Loucy (cell line): ENCODE measurements at regions not wholly inside any gene's neighbourhood (a gene's known extent, or its start where the extent isn't known, plus 50 kb on each side); places are given as distances from the start of the nearest gene placed in this dataset.

Source experiments
- H2AFZ ChIP-seq: fragments of 200-600 bp; sonication (generic); 2 replicates; pipeline ENCODE4 v1.6.0; 2016; ENCODE audit warnings: antibody characterized with exemption, mild to moderate bottlenecking, low read length, moderate library complexity
- H3F3A ChIP-seq: fragments of 200-600 bp; 2 replicates; pipeline ENCODE4 v1.6.0; 2016; ENCODE audit warnings: antibody characterized with exemption, low read depth, mild to moderate bottlenecking
- H3K27me3 ChIP-seq: fragments of 200-600 bp; sonication (generic); 2 replicates; pipeline ENCODE4 v1.6.1; 2014; ENCODE audit warnings: low read length, mild to moderate bottlenecking; ENCODE audit not compliant: insufficient read depth, poor library complexity, severe bottlenecking
- H3K36me3 ChIP-seq: fragments of 200-600 bp; sonication (generic); 2 replicates; pipeline ENCODE4 v1.6.1; 2016; ENCODE audit warnings: low read length; ENCODE audit not compliant: insufficient read depth
- H3K4me1 ChIP-seq: fragments of 200-600 bp; sonication (generic); 2 replicates; pipeline ENCODE4 v1.5.1; 2014; ENCODE audit warnings: low read length, mild to moderate bottlenecking; ENCODE audit not compliant: insufficient read depth, poor library complexity, severe bottlenecking
- H3K4me2 ChIP-seq: fragments of 200-600 bp; sonication (generic); 2 replicates; pipeline ENCODE4 v1.6.0; 2014; ENCODE audit warnings: antibody characterized with exemption, low read length, low read depth, mild to moderate bottlenecking; ENCODE audit not compliant: poor library complexity, severe bottlenecking
- H3K4me3 ChIP-seq: fragments of 200-600 bp; sonication (generic); 2 replicates; pipeline ENCODE4 v1.5.1; 2014; ENCODE audit warnings: low read length, mild to moderate bottlenecking, mixed read lengths; ENCODE audit not compliant: poor library complexity, severe bottlenecking
- H3K79me2 ChIP-seq: fragments of 200-600 bp; sonication (generic); 2 replicates; pipeline ENCODE4 v1.6.1; 2014; ENCODE audit warnings: low read length; ENCODE audit not compliant: insufficient read depth
- H3K9ac ChIP-seq: fragments of 200-600 bp; sonication (generic); 2 replicates; pipeline ENCODE4 v1.6.0; 2014; ENCODE audit warnings: mild to moderate bottlenecking, low read depth, low read length, moderate library complexity; ENCODE audit not compliant: poor library complexity, severe bottlenecking
- H3K9me2 ChIP-seq: fragments of 200-600 bp; sonication (generic); replicated peaks from 2 replicates; pipeline ENCODE4 v1.6.1; 2016; ENCODE audit warnings: low read depth, low read length, mixed read lengths
- H3K9me3 ChIP-seq: fragments of 200-600 bp; sonication (generic); 2 replicates; pipeline ENCODE4 v1.6.1; 2014; ENCODE audit warnings: mild to moderate bottlenecking, antibody characterized with exemption, low read length, low read depth; ENCODE audit not compliant: insufficient read depth
- H4K20me1 ChIP-seq: fragments of 200-600 bp; sonication (generic); 2 replicates; pipeline ENCODE4 v1.6.0; 2014; ENCODE audit warnings: antibody characterized with exemption, low read length, mild to moderate bottlenecking; ENCODE audit not compliant: insufficient read depth, poor library complexity, severe bottlenecking
- CTCF ChIP-seq: fragments of 200-600 bp; sonication (generic); conservative IDR thresholded peaks from 2 replicates; pipeline ENCODE4 v1.5.1; 2014; ENCODE audit warnings: mild to moderate bottlenecking, antibody characterized with exemption, low read length
- EZH2phosphoT487 ChIP-seq: fragments of 200-600 bp; IDR thresholded peaks from 2 replicates; pipeline ENCODE4 v1.6.1; 2018; ENCODE audit warnings: antibody characterized with exemption, mild to moderate bottlenecking, moderate library complexity, borderline replicate concordance

- no peak for TF ChIP-seq EZH2phosphoT487
- TF ChIP-seq CTCF = no peak
- Histone ChIP-seq H3K9ac (no peak overlapping the region), H3K27me3 (no peaks in the 10 kb centered on the region), H4K20me1 (no peaks in the 10 kb centered on the region), H3K36me3 (no peaks in the 10 kb centered on the region), H2AFZ (no peak overlapping the region), H3K4me2 (no peak overlapping the region), H3F3A (no peaks in the 10 kb centered on the region), H3K9me3 (no peaks in the 10 kb centered on the region), H3K4me1 (no peaks in the 10 kb centered on the region), H3K4me3 (no peak overlapping the region), H3K9me2 (no peaks in the 10 kb centered on the region), H3K79me2 (no peaks in the 10 kb centered on the region)
These were observed 341.9 kb downstream of the RAB28 start for GRCh38 chr4:13142191-13142590.

GRCh38 chr4:13137390-13137789 lies 346.8 kb downstream of the RAB28 start:
- Histone ChIP-seq H3K9ac (no peak overlapping the region), H3K36me3 (no peaks in the 10 kb centered on the region), H4K20me1 (no peaks in the 10 kb centered on the region), H3K9me2 (no peaks in the 10 kb centered on the region), H3K9me3 (no peaks in the 10 kb centered on the region), H3F3A (no peaks in the 10 kb centered on the region), H3K79me2 (no peaks in the 10 kb centered on the region), H3K27me3 (no peaks in the 10 kb centered on the region), H2AFZ (no peak overlapping the region), H3K4me1 (no peaks in the 10 kb centered on the region), H3K4me3 (no peak overlapping the region), H3K4me2 (no peak overlapping the region)
- TF ChIP-seq CTCF = no peak
- TF ChIP-seq EZH2phosphoT487 = no peak

- Histone ChIP-seq H3K79me2 (no peaks in the 10 kb centered on the region), H3K4me3 (no peak overlapping the region), H3K4me1 (no peaks in the 10 kb centered on the region), H2AFZ (no peak overlapping the region), H3K9ac (no peak overlapping the region), H3K9me3 (no peaks in the 10 kb centered on the region), H4K20me1 (no peaks in the 10 kb centered on the region), H3F3A (no peaks in the 10 kb centered on the region), H3K9me2 (no peaks in the 10 kb centered on the region), H3K36me3 (no peaks in the 10 kb centered on the region), H3K27me3 (no peaks in the 10 kb centered on the region), H3K4me2 (no peak overlapping the region)
- TF ChIP-seq CTCF = no peak
- TF ChIP-seq EZH2phosphoT487 = no peak
These were observed 350.4 kb downstream of the RAB28 start for GRCh38 chr4:13133700-13134099.
